HEK293T (cell line): ENCODE measurements at regions not wholly inside any gene's neighbourhood (a gene's known extent, or its start where the extent isn't known, plus 50 kb on each side); places are given as distances from the start of the nearest gene placed in this dataset.

Source experiments
- CTCF ChIA-PET: fragments of 350-600 bp; formaldehyde crosslinking; extraction: SDS; loops from one replicate; lab custom pipeline; 2021; ENCODE audit warnings: antibody characterized with exemption, inconsistent platforms; lab: Yijun Ruan, JAX
- POLR2A ChIA-PET: fragments of 350-600 bp; formaldehyde crosslinking; extraction: SDS; loops from one replicate; lab custom pipeline; 2020; ENCODE audit warnings: antibody characterized with exemption, inconsistent platforms; lab: Yijun Ruan, JAX
- DNase-seq: peaks from one replicate; pipeline ENCODE4 v3.0.0; 2012; ENCODE audit warnings: mixed read lengths; ENCODE audit errors: extremely low spot score
- ARNT ChIP-seq: fragments of 450-650 bp; IDR thresholded peaks from 2 replicates; pipeline ENCODE4 v1.6.1; 2017; ENCODE audit warnings: mild to moderate bottlenecking
- BHLHE40 ChIP-seq: fragments of 450-650 bp; IDR thresholded peaks from 2 replicates; pipeline ENCODE4 v1.6.1; 2016; ENCODE audit warnings: mild to moderate bottlenecking, moderate library complexity, borderline replicate concordance
- CTBP1 ChIP-seq: fragments of 450-650 bp; IDR thresholded peaks from 2 replicates; pipeline ENCODE4 v1.6.1; 2016; ENCODE audit warnings: borderline replicate concordance
- ELF4 ChIP-seq: fragments of 450-650 bp; IDR thresholded peaks from 2 replicates; pipeline ENCODE4 v1.6.1; 2017; ENCODE audit warnings: antibody characterized with exemption
- FOXA1 ChIP-seq: fragments of 450-650 bp; IDR thresholded peaks from 2 replicates; pipeline ENCODE4 v1.6.1; 2016; ENCODE audit warnings: mild to moderate bottlenecking
- FOXK2 ChIP-seq: fragments of 450-650 bp; IDR thresholded peaks from 2 replicates; pipeline ENCODE4 v1.6.1; 2016; ENCODE audit warnings: mild to moderate bottlenecking
- FOXM1 ChIP-seq: fragments of 450-650 bp; IDR thresholded peaks from 2 replicates; pipeline ENCODE4 v1.6.1; 2017; ENCODE audit warnings: mild to moderate bottlenecking, borderline replicate concordance
- HDGF ChIP-seq: fragments of 450-650 bp; IDR thresholded peaks from 2 replicates; pipeline ENCODE4 v1.6.1; 2017; ENCODE audit warnings: antibody characterized with exemption, borderline replicate concordance
- L3MBTL2 ChIP-seq: fragments of 450-650 bp; conservative IDR thresholded peaks from 2 replicates; pipeline ENCODE4 v1.6.1; 2016; ENCODE audit warnings: mild to moderate bottlenecking
- LEF1 ChIP-seq: fragments of 450-650 bp; IDR thresholded peaks from 2 replicates; pipeline ENCODE4 v1.6.1; 2017; ENCODE audit warnings: mild to moderate bottlenecking, borderline replicate concordance
- NFRKB ChIP-seq: fragments of 450-650 bp; IDR thresholded peaks from 2 replicates; pipeline ENCODE4 v1.6.1; 2016; ENCODE audit warnings: mild to moderate bottlenecking, moderate library complexity
- PKNOX1 ChIP-seq: fragments of 450-650 bp; IDR thresholded peaks from 2 replicates; pipeline ENCODE4 v1.6.1; 2016
- SP1 ChIP-seq: fragments of 450-650 bp; IDR thresholded peaks from 2 replicates; pipeline ENCODE4 v1.6.1; 2017
- SUZ12 ChIP-seq: fragments of 450-650 bp; IDR thresholded peaks from 2 replicates; pipeline ENCODE4 v1.6.1; 2016; ENCODE audit warnings: mild to moderate bottlenecking
- TARDBP ChIP-seq: fragments of 450-650 bp; IDR thresholded peaks from 2 replicates; pipeline ENCODE4 v1.6.1; 2016
- ZNF384 ChIP-seq: fragments of 450-650 bp; IDR thresholded peaks from 2 replicates; pipeline ENCODE4 v1.6.1; 2016

- CTCF ChIA-PET, result no interaction called here
- no peak for TF ChIP-seq SP1
- TF ChIP-seq LEF1, result no peak
- no peak for TF ChIP-seq HDGF
- no peak for TF ChIP-seq FOXA1
- TF ChIP-seq ARNT, result no peak
- no peak for TF ChIP-seq NFRKB
- no peak for TF ChIP-seq TARDBP
- TF ChIP-seq FOXK2, result no peak
- TF ChIP-seq ELF4, result no peak
- no peak for TF ChIP-seq FOXM1
- TF ChIP-seq CTBP1, result no peak
- TF ChIP-seq PKNOX1, result no peak
- no peak for TF ChIP-seq BHLHE40
- TF ChIP-seq SUZ12, result no peak
- no peak for TF ChIP-seq L3MBTL2
- no peak for TF ChIP-seq ZNF384
These were observed 56.9 kb upstream of the FHIP2A start for GRCh38 chr10:114764656-114765055.

DNA sequence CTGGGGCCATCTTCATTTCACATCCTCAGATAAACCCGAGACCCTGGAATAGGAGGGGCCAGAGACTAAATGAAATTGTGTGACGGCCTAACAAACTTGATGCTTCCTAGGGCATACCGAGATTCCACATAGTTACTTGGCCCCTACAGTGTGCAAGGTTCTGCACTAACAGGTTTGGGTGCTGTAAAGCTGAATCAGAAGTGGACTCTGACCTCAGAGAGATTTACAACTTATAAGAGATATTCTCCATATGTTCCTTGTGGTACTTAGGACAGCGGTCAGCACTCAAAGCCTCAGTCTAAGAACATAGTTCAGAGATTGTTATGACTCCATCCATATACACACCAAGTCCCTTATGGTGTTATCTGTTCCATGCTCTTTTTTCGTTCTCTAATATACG, 55.1 kb upstream of the FHIP2A start:
- no peak for DNase-seq
- POLR2A ChIA-PET, result no interaction called here
- CTCF ChIA-PET, result interaction anchor here (0.7 kb wide), 1 partner anchor 20 kb away, joined by 3 read pairs; no protein-coding TSS in a partner anchor
- TF ChIP-seq ZNF384 (no peak), NFRKB (no peak), FOXK2 (no peak), SP1 (no peak), LEF1 (no peak), PKNOX1 (no peak), FOXA1 (no peak), SUZ12 (no peak)

More at GRCh38 chr10:114764656-114765055, 56.9 kb upstream of the FHIP2A start:
- no peak for DNase-seq
- POLR2A ChIA-PET, result no interaction called here

GRCh38 chr10:114767101-114767985, 54.2 kb upstream of the FHIP2A start:
- no peak for TF ChIP-seq HDGF
- no peak for TF ChIP-seq NFRKB
- TF ChIP-seq ELF4, result no peak
- TF ChIP-seq PKNOX1, result no peak
- no peak for TF ChIP-seq FOXK2
- TF ChIP-seq CTBP1, result no peak
- no peak for TF ChIP-seq SUZ12
- CTCF ChIA-PET, result interaction anchor here (0.6 to 1.4 kb wide), 3 partner anchors 19 to 213 kb away, joined by 5 to 8 read pairs (median 5); no protein-coding TSS in a partner anchor
- DNase-seq, result peak; percentile 55
- POLR2A ChIA-PET, result interaction anchor here (0.6 kb wide), 1 partner anchor 82 kb away, joined by 3 read pairs; no protein-coding TSS in a partner anchor

GRCh38 chr10:114767986-114768821, 53.4 kb upstream of the FHIP2A start:
- TF ChIP-seq LEF1, result no peak
- no peak for TF ChIP-seq SP1
- TF ChIP-seq BHLHE40, result no peak
- TF ChIP-seq CTBP1, result no peak
- TF ChIP-seq HDGF, result no peak
- TF ChIP-seq SUZ12, result no peak
- no peak for TF ChIP-seq NFRKB
- no peak for TF ChIP-seq ARNT
- TF ChIP-seq ZNF384, result no peak
- TF ChIP-seq FOXM1, result no peak
- DNase-seq, result peak; percentile 59
- ChIA-PET POLR2A (no interaction called here), CTCF (interaction anchor here (0.6 to 1.4 kb wide), 2 partner anchors 18 to 105 kb away, joined by 5 to 8 read pairs; no protein-coding TSS in a partner anchor)

GRCh38 chr10:114770009-114770408, 51.6 kb upstream of the FHIP2A start:
- ChIA-PET CTCF (no interaction called here), POLR2A (no interaction called here)
- TF ChIP-seq ZNF384, result no peak
- TF ChIP-seq BHLHE40, result no peak
- no peak for TF ChIP-seq ARNT
- no peak for TF ChIP-seq NFRKB
- DNase-seq, result no peak

- DNase-seq, result no peak
- ChIA-PET POLR2A (no interaction called here), CTCF (no interaction called here)
- no peak for TF ChIP-seq FOXK2
- TF ChIP-seq TARDBP, result no peak
- TF ChIP-seq BHLHE40, result no peak
- no peak for TF ChIP-seq PKNOX1
- no peak for TF ChIP-seq ARNT
- TF ChIP-seq FOXM1, result no peak
- no peak for TF ChIP-seq ZNF384
- no peak for TF ChIP-seq L3MBTL2
- no peak for TF ChIP-seq LEF1
- TF ChIP-seq ELF4, result no peak
- no peak for TF ChIP-seq HDGF
These were observed 50.4 kb upstream of the FHIP2A start for GRCh38 chr10:114771157-114771556.
